Activated naive CD8-positive, alpha-beta T cell treated with anti-CD3 and anti-CD28 coated beads for 36 hours (primary cell): ENCODE measurements at regions not wholly inside any gene's neighbourhood (a gene's known extent, or its start where the extent isn't known, plus 50 kb on each side); places are given as distances from the start of the nearest gene placed in this dataset.

Source experiments
- DNase-seq: peaks from one replicate; pipeline ENCODE4 v3.0.0; 2021
- H3K27ac Mint-ChIP-seq: one replicate; pipeline ENCODE4 v1.8.0; 2022; ENCODE audit warnings: mild to moderate bottlenecking, moderate library complexity, mixed read lengths
- H3K27me3 Mint-ChIP-seq: one replicate; pipeline ENCODE4 v1.8.0; 2022; ENCODE audit warnings: mild to moderate bottlenecking, mixed read lengths
- H3K36me3 Mint-ChIP-seq: one replicate; pipeline ENCODE4 v1.8.0; 2021; ENCODE audit warnings: mild to moderate bottlenecking, mixed read lengths
- H3K4me1 Mint-ChIP-seq: one replicate; pipeline ENCODE4 v1.8.0; 2021; ENCODE audit warnings: mixed read lengths
- H3K4me3 Mint-ChIP-seq: one replicate; pipeline ENCODE4 v1.8.0; 2022; ENCODE audit warnings: mild to moderate bottlenecking, moderate library complexity, mixed read lengths
- H3K9me3 Mint-ChIP-seq: one replicate; pipeline ENCODE4 v1.8.0; 2022; ENCODE audit warnings: mixed read lengths

DNA sequence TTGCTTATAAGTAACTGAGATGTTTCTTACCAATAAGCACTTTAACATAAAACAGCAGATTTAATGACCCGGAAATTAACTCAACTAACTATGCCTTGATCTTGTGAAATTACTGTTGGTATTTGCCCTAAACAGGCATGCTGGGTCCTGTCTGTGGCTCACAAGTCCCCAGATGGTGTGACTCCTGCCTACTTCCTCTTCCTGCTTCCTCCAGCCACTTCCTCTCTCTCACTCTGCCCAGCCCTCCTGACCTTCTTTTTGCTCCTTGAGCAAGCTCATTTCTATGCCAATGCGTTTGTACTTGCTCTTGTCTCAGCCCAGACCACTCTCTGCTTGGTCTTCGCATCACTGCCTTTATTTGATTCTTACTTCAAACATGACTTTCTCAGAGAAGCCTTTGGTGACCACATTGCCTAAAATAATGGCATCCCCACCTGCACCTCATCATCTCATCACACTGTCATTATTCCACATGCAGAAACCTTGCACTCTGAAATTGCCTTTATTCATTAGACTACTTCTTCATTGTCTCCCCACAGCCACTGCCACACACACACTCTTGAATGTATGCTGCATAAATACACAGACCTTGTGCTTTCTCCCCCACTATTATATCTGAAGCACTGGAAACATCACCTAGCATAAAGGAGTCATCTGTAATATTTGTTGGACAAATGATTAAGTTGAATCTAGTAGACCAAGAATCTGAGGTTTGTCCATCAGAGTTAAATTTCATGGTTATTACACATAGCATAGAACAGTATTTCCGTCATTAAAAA lies 256.3 kb upstream of the SEMA6D start:
- Mint-ChIP-seq H3K9me3 (no peaks in the 10 kb centered on the region), H3K27me3 (no peaks in the 10 kb centered on the region), H3K27ac (no peak overlapping the region), H3K36me3 (no peaks in the 10 kb centered on the region), H3K4me1 (no peaks in the 10 kb centered on the region), H3K4me3 (no peak overlapping the region)
- no peak for DNase-seq

DNA sequence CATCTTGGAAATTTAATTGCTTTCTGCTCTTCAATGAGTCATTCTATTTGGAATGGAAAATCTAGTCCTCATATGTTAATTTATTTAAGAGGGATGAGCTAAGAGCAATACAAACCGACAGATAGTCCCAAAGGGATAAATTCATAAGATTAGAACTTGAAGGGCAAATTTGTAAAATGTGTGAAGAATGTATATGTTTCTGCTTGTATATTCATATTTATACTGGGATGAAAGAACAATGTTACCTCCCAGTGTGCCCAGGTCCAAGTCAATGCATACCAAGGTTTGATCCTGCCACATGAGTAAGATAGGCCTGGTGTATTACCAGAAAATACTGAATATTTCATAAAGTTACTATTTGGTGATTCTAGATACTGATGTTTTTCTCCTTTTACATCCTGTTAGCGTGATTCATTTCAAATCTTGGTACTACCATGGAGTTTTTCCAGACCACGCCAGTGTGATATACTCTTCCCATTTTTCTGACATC lies 255.6 kb upstream of the SEMA6D start:
- Mint-ChIP-seq H3K4me3 (no peak overlapping the region), H3K36me3 (no peaks in the 10 kb centered on the region), H3K9me3 (no peaks in the 10 kb centered on the region), H3K27ac (no peak overlapping the region), H3K27me3 (no peaks in the 10 kb centered on the region), H3K4me1 (no peaks in the 10 kb centered on the region)
- no peak for DNase-seq

DNA sequence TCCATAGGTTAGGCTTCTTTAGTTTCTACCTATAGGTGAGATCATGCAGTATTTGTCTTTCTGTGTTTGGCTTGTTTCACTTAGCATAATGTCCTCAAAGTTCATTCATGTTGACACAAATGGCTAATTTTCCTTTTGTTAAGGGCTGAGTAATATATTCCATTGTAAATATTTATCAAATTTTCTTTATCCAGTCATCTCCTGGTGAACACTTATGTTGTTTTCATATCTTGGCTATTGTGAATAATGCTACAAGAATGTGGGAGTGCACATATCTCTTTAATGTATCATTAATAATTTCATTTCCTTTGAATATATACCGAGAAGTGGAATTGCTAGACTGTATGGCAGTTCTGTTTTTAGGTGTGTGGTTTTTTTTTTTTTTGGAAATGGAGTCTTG lies 250.9 kb upstream of the SEMA6D start:
- Mint-ChIP-seq H3K27ac (no peak overlapping the region), H3K4me1 (no peaks in the 10 kb centered on the region), H3K36me3 (no peaks in the 10 kb centered on the region), H3K4me3 (no peak overlapping the region), H3K9me3 (no peaks in the 10 kb centered on the region), H3K27me3 (peaks cover 7% of the 10 kb centered on the region)
- DNase-seq: no peak

DNA sequence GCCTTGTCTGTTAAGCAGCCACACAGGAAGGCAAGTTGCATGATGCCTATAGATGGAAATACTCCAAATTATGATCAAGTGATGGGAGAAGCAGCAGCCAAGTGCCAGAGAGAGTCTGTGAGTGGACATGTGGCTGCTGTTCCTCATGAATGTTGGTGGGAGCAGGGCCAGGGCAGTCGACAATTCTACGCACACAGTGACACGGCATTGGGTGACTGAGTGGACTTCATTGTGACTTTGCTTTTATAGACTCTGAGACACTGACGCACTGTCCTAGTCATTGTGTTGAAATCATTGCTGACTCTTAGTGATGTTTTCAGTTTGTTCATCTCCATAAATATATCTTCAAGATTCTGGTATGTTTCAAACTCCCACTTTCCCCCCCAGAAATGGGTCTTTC lies 246.3 kb upstream of the SEMA6D start:
- H3K4me3 Mint-ChIP-seq: no peak overlapping the region
- peaks cover 7% of the 10 kb centered on the region for H3K27me3 Mint-ChIP-seq

DNA sequence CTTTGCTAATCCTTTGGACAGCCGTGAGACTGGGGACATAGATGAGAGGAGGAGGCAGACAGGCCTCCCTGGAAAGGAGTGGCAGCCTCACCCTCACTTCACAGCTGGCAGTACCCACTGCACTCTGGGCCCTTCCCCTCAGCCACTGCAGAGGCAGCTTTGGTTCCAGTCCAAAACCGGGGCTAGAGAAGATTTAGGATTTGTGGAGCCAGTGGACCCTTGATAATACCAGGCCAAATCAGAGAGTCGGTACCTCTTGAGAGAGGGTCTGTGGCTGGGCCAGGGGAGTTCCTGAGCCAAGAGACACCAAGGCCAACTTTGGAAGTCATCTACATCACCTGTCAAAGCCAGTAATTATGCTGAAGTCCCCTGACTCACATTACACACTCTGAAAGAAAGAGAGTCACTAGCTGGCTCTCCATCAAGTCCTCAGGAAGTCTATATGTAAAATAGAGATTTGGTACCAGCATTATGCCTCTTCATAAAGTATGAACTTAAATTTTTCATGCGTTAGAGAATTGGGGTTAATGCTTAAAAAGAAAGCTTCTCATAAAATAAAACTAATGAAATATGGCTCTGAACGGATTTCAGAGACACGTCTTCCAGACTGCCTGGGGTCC lies 244.1 kb upstream of the SEMA6D start:
- Mint-ChIP-seq H3K27me3 (peaks cover 11% of the 10 kb centered on the region), H3K36me3 (no peaks in the 10 kb centered on the region), H3K27ac (no peak overlapping the region), H3K4me3 (no peak overlapping the region), H3K9me3 (no peaks in the 10 kb centered on the region), H3K4me1 (no peaks in the 10 kb centered on the region)
- DNase-seq: no peak

More for the DNA sequence above, 246.3 kb upstream of the SEMA6D start:
- no peak overlapping the region for H3K27ac Mint-ChIP-seq
- DNase-seq: no peak
- no peaks in the 10 kb centered on the region for H3K36me3 Mint-ChIP-seq
- H3K4me1 Mint-ChIP-seq: no peaks in the 10 kb centered on the region
- no peaks in the 10 kb centered on the region for H3K9me3 Mint-ChIP-seq

DNA sequence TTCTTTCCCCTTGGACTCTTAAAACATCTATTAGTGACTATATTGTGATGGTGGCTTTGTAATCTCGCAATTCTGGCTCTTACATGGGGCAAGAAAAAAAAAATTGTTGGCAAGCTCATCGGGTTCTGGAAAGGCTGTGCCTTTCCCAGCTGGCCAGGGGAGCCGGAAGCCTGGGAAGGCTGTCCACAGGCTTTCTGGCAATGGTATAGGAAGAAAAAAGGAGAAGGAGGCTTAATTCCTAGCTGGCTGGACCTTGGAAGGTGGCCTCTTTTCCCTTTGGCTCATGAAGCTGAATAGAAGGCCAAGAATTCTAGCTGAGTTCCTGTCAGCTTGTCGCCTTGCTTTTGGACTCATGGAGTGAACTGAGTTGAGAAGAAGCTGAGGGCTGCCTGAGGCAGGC lies 243.5 kb upstream of the SEMA6D start:
- no peaks in the 10 kb centered on the region for H3K36me3 Mint-ChIP-seq
- no peak overlapping the region for H3K27ac Mint-ChIP-seq
- H3K4me3 Mint-ChIP-seq: no peak overlapping the region
- H3K4me1 Mint-ChIP-seq: no peaks in the 10 kb centered on the region
- H3K9me3 Mint-ChIP-seq: no peaks in the 10 kb centered on the region
- H3K27me3 Mint-ChIP-seq: peaks cover 11% of the 10 kb centered on the region
- DNase-seq: no peak

DNA sequence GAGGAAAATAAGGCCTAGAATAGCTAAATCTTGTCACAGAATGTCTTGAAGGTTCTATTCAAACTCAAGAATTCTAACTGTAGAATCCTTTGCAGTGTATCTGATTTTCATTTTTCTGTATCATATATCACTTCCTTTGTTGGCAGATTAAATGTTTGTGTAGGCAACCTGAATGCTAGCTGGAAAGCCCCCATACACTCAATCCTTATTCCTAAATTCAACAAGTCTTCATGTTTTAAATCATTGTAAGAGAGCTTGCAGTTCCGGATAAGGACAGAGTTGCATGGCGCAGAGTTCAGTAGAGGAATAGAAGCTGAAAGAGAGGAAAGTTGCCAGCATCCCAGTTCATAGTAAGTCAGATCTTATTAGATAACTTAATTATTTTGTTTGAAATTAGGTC lies 242.0 kb upstream of the SEMA6D start:
- Mint-ChIP-seq H3K27me3 (peaks cover 5% of the 10 kb centered on the region), H3K4me3 (no peak overlapping the region), H3K4me1 (no peaks in the 10 kb centered on the region), H3K9me3 (peaks cover under 1% of the 10 kb centered on the region), H3K36me3 (no peaks in the 10 kb centered on the region), H3K27ac (no peak overlapping the region)
- no peak for DNase-seq

DNA sequence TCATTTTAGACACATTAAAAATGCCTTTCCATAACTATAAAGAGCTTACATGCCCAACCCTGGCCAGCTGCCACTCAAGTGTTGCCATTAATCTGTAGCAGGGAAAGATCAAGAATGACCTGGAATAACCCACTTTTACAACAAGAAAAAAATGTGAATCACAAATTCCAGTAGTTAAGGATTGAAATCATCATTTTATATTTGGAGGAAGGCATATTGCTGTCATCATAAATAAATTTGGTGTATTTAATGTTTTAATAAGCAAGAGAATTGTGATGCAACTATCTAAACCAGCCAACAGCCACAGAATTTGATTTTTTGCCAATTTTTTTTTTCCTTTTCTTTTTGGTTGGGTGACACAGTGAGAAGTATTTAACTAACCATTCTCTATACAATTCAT lies 240.0 kb upstream of the SEMA6D start:
- no peaks in the 10 kb centered on the region for H3K4me1 Mint-ChIP-seq
- no peak for DNase-seq
- no peaks in the 10 kb centered on the region for H3K36me3 Mint-ChIP-seq
- H3K27ac Mint-ChIP-seq: no peak overlapping the region
- H3K27me3 Mint-ChIP-seq: peaks cover 8% of the 10 kb centered on the region
- peaks cover 3% of the 10 kb centered on the region for H3K9me3 Mint-ChIP-seq
- no peak overlapping the region for H3K4me3 Mint-ChIP-seq

DNA sequence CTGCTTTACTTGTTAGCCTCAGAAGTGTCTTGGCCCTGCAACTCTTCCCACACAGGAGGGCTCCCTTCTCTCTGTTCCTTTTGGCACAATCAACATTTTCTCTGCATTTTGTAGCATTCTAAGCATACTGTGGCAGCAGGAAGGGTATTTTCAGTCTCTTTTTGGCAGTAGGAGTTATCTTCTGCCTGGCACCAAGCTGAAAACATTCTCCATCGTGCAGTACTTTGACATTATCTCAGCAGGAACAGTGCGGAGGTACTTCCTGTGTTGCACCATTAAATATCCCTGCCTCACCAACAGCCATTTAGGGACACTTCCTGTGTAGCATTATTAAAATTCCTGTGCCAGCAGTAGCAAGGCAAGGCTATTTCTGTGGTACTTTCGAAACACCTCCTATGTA lies 233.2 kb upstream of the SEMA6D start:
- Mint-ChIP-seq H3K36me3 (no peaks in the 10 kb centered on the region), H3K4me3 (no peak overlapping the region), H3K9me3 (peaks cover 3% of the 10 kb centered on the region), H3K4me1 (no peaks in the 10 kb centered on the region), H3K27ac (no peak overlapping the region), H3K27me3 (peaks cover 4% of the 10 kb centered on the region)
- no peak for DNase-seq

DNA sequence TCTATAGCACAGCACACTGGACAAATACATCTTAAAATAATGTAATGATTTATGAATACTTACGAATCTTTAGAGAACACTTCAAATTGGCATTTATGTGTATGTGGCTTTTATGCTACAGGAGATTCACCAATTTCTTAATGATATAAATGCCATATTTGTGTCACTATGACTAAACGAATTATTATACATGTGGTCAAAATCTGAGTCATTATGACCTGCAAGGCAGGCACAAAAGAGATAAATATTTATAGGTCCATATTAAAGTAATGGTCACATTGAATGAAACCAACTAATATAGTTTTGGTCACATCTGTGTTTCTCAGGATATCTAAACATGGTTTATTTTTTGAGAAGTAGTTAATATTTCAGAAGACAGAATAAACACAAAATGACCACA lies 232.3 kb upstream of the SEMA6D start:
- peaks cover 3% of the 10 kb centered on the region for H3K9me3 Mint-ChIP-seq
- no peaks in the 10 kb centered on the region for H3K4me1 Mint-ChIP-seq
- peaks cover 4% of the 10 kb centered on the region for H3K27me3 Mint-ChIP-seq
- H3K27ac Mint-ChIP-seq: no peak overlapping the region
- H3K36me3 Mint-ChIP-seq: no peaks in the 10 kb centered on the region
- H3K4me3 Mint-ChIP-seq: no peak overlapping the region
- no peak for DNase-seq

DNA sequence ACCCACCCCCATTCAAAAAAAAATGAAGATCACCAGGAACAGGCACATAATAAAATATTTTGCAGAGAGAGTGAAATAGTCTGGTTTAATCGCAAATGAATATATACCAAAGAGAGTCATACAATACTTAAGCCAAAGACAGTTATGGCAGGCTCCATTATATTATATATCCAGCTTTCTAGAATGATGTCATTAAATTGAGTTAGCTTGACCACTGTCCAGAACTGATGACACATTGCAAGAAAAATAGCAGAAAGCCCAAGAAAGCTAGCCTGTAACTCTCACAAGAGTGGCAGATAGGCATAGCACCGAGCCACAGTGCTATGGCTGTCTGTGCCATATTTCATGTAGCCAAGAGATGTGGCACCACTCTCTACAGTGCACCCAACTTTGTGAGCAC lies 231.9 kb upstream of the SEMA6D start:
- Mint-ChIP-seq H3K4me1 (no peaks in the 10 kb centered on the region), H3K27me3 (peaks cover 2% of the 10 kb centered on the region), H3K9me3 (peaks cover under 1% of the 10 kb centered on the region), H3K27ac (no peak overlapping the region), H3K4me3 (no peak overlapping the region), H3K36me3 (no peaks in the 10 kb centered on the region)
- no peak for DNase-seq

DNA sequence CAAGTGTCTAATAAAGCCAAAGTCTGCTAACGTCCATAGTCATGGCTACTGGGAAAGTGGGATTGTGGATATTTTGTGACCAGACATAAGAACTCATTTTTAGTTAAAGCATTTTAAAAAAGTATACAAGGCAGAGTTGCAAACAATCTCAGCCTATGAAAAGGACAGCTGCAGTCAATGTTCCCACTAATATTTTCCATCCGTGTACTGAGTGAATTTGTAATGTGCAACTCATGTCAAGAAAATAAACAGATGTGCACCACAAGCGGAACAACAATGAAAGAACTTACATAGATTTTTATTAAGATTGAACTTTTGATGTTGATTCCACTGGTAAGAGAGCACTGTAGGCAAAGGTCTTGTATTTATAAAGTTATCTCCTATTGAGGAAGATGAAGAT lies 231.3 kb upstream of the SEMA6D start:
- Mint-ChIP-seq H3K4me3 (no peak overlapping the region), H3K9me3 (no peaks in the 10 kb centered on the region), H3K27ac (no peak overlapping the region), H3K4me1 (no peaks in the 10 kb centered on the region), H3K27me3 (no peaks in the 10 kb centered on the region), H3K36me3 (no peaks in the 10 kb centered on the region)
- no peak for DNase-seq

DNA sequence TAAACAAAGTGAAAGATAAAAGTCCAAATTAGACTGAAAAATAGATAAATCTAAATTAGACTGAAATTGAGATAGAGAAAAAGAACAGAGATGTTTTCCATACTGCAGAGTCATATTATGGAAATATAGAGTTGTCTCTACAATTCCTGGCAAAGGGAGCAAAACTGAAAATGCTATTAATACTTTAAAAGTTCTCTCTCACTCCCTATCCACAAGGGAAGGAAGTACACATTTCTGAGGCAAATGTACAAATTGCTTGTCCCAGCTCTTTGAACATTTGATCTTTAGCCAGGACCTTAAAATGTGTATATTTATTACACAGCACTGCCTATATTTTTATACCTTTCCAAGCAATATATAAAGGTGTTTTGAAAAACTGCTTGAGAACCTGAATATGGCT lies 225.1 kb upstream of the SEMA6D start:
- H3K36me3 Mint-ChIP-seq: no peaks in the 10 kb centered on the region
- no peak for DNase-seq

DNA sequence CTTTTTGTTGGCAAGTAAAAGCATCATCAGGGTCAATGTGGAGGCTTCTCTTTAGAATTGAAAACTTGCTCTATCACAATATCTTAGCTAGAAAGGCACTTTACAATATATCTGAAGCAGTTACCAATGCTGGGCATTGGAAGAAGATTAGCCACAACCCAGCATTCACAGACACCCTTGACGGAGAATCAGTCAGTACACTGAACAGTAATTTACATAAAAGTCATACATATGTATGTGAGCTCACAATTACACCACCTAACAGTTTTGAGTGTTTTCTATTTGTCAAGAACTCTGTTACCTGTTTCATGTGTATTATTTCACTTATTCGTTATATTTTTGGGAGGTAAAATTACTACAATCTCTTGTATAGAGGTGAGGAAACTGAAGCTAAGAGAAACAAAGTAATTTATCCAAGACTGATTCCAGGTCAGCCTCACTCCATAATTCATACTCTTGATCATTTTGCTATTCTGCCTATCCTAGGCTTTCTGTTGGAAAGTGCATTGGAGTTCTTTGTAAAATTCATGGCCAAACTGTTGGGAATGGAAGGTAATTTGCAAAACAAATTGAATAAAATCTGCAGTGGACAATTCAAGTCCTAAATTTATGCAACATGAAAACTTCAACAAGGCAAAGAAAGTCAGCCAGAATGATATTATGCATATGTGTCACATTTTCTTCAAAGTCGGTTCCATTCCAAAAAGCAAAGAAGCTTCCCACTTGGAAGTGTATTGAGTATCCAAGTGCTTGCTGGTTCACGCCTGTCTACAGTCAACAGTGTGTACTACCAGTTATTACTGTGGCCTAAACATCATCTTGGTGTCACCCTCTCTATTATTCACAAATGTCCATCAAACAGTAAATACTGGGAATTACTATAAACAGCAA lies 223.7 kb upstream of the SEMA6D start:
- Mint-ChIP-seq H3K4me1 (no peaks in the 10 kb centered on the region), H3K36me3 (no peaks in the 10 kb centered on the region), H3K9me3 (no peaks in the 10 kb centered on the region), H3K27ac (no peak overlapping the region), H3K27me3 (no peaks in the 10 kb centered on the region), H3K4me3 (no peak overlapping the region)
- no peak for DNase-seq

More for the DNA sequence above, 225.1 kb upstream of the SEMA6D start:
- Mint-ChIP-seq H3K27ac (no peak overlapping the region), H3K4me3 (no peak overlapping the region), H3K9me3 (no peaks in the 10 kb centered on the region), H3K27me3 (no peaks in the 10 kb centered on the region), H3K4me1 (no peaks in the 10 kb centered on the region)
